LHCN-M2 (cell line): ENCODE measurements at regions not wholly inside any gene's neighbourhood (a gene's known extent, or its start where the extent isn't known, plus 50 kb on each side); places are given as distances from the start of the nearest gene placed in this dataset.

ENCODE experiments used
- DNase-seq: peaks from one replicate; pipeline ENCODE4 v3.0.0-alpha.2; 2012; ENCODE audit warnings: low read depth

- DNase-seq = no peak
These were observed 170.3 kb upstream of the MITF start for GRCh38 chr3:69568951-69569350.

GRCh38 chr3:69568458-69568857 is 170.8 kb upstream of the MITF start:
- peak; percentile 16 for DNase-seq

GRCh38 chr3:69567710-69568052 is 171.6 kb upstream of the MITF start:
- DNase-seq = no peak

GRCh38 chr3:69567023-69567709 is 172.1 kb upstream of the MITF start:
- DNase-seq = no peak

- DNase-seq = no peak
These were observed 173.0 kb upstream of the MITF start for GRCh38 chr3:69566275-69566674.

DNA sequence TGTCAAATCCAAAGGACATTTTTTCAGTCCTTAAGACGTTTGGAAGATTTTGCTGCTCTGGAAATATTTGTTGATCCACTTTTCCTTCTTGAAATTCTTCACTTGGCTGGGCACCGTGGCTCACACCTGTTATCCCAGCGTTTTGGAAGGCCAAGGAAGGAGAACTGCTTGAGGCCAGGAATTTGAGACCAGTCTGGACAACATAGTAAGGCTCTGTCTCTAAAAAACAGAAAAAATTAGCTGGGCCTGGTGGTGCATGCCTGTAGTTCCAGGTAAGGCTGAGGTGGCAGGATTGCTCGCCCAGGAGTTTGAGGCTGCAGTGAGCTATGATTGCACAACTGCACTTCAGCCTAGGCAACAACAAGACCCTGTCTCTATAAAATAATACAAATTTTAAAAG is 173.9 kb upstream of the MITF start:
- no peak for DNase-seq

DNA sequence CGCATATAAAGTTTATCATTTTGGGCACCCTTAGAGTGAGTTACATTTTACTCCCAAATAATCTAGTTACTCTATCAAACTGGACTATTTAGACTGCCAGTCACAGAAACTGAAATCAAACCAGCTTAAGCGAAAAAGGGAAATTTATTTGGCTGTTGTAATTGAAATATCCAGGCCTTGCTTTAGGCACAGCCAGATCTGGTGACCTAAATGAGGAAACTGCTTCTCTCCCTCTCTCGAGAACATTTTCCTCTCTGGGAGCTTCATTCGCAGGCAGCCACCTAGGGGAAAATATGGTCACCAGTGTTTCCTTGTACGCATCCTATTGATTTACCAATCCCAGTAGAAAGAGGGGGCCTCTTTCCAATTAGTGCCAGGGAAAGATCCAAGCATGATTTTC is 175.3 kb upstream of the MITF start:
- no peak for DNase-seq

- no peak for DNase-seq
These were observed 176.1 kb upstream of the MITF start for GRCh38 chr3:69563151-69563550.

GRCh38 chr3:69562020-69562419 is 176.1 kb upstream of the FRMD4B start:
- DNase-seq = no peak

- DNase-seq = no peak
These were observed 174.9 kb upstream of the FRMD4B start for GRCh38 chr3:69560818-69561217.

DNA sequence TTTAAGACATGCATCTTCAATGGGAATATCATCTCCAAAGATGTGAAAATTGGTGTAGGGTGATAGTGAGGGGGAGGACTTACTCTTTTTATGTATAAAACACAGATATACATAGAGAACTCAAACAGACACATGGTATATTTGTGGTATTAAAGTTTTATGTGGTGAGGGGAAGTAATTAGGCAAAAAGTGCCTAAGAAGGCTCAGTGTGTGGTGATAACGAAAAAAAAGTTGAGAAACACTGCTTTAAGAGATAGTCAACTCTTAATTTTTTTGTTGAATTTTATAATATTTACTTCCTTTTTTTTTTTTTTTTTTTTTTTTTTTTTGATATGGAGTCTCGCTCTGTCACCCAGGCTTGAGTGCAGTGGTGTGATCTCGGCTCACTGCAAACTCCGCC is 174.2 kb upstream of the FRMD4B start:
- DNase-seq = no peak

DNA sequence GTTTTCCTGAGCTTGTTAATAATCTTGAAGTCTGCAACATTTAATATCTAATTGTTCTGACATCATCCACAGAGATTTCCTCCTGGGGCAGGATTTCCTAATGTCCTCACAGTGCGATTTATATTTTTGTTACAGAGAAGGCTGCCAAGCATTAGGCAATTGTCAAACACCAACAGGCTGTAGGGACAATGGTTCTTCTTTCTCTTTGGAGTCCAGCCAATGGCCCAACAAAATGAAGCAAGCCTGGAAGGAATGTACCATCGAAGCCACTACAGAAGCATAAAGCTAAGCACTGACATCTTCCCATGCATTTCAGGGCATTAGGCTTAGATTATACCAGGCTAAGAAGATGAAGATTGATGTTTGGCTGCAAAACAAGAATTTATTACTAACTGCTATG is 173.0 kb upstream of the FRMD4B start:
- peak; percentile 13 for DNase-seq

GRCh38 chr3:69554576-69554975 is 168.7 kb upstream of the FRMD4B start:
- no peak for DNase-seq

- DNase-seq = no peak
These were observed 168.0 kb upstream of the FRMD4B start for GRCh38 chr3:69553888-69554287.

- DNase-seq = no peak
These were observed 161.6 kb upstream of the FRMD4B start for GRCh38 chr3:69547461-69547880.

GRCh38 chr3:69542805-69543429 is 157.0 kb upstream of the FRMD4B start:
- no peak for DNase-seq

GRCh38 chr3:69542089-69542804 is 156.4 kb upstream of the FRMD4B start:
- no peak for DNase-seq

DNA sequence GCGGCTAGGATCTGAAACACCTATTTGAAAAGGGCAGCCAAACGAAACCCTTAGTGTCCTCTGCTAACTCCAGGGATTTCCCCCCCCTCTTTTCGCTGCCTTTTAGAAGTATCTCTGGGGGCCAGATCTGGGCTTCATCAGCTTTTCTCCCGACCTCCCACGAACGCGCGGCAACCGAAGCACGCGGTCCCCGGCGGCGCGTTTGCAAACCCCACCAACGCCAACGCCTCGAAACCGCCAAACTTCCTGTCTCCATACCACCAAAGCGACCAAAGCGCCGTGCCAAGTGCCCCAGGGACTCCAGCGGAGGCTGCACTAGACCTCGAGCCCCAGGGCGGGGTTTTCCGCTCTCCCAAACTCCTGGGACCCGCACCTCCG is 155.8 kb upstream of the FRMD4B start:
- DNase-seq = no peak

DNA sequence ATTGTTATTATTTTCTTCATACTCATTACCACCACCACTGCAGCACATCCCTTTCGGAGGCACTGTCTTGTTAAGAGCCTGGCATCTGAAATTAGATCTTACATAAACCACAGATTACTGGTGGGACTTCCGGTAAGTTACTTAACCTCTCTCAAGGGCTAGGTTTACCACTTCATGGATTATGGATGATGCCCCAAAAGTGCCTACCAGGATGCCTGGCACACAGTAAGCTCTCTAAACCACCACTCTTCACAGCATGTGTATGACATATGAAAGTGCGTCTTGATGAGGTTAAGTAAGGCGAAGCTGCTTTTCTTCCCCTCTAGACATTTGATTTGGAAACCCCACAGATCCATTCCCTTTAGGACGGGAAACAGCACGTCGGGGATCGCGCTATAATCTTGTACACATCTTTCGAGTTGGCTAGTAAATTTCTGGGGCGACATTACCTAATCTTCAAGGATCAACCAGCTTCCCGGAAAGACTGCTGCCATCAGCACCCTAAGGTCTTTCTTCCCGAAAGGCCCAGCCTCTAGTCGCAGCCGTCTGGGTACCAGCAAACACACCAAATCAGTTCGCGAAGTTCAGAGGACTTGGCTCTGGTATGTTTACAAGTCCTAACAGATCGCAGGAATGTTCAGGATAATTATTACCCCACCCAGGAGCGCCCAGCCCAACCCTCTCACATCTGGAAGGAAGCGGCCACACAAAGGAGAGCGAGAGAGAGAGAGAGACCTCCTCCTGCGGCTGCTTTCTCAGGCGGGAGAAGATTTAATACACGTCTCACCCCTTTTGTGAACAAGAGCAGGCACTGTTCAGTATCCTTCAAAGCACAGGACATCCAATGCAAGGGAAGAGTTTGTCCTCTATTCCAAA is 155.1 kb upstream of the FRMD4B start:
- DNase-seq = no peak

- no peak for DNase-seq
These were observed 153.2 kb upstream of the FRMD4B start for GRCh38 chr3:69539134-69539533.

DNA sequence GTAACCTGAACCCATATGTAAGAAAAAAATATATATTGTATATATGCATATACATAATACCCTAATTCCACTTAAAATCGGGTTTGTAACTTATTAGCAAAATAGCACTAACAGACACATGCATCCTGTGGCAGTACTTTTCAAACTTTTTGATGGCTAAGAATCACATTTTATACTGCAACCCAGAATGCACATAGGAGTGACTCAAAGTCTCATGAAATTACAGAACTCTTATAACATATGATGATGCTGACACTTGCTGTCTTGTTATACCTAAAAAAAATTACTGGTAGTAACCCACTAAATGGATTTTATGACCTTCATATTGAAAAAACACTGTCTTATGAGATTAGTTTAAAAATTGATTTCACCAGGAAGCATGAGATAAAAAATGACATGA is 152.4 kb upstream of the FRMD4B start:
- DNase-seq = no peak
